22Rv1 (cell line): ENCODE measurements at regions not wholly inside any gene's neighbourhood (a gene's known extent, or its start where the extent isn't known, plus 50 kb on each side); places are given as distances from the start of the nearest gene placed in this dataset.

ENCODE experiments used
- H3K27ac ChIP-seq: fragments of 450-650 bp; 2 replicates; pipeline ENCODE4 v1.5.1; 2017
- ZFX ChIP-seq: fragments of 450-650 bp; IDR thresholded peaks from 2 replicates; pipeline ENCODE4 v1.6.1; 2017; ENCODE audit warnings: antibody characterized with exemption, borderline replicate concordance
- TF ChIP-seq, protein P1 (sequence below): fragments of 450-650 bp; IDR thresholded peaks from 2 replicates; pipeline ENCODE4 v1.5.1; 2017; ENCODE audit warnings: mild to moderate bottlenecking

DNA sequence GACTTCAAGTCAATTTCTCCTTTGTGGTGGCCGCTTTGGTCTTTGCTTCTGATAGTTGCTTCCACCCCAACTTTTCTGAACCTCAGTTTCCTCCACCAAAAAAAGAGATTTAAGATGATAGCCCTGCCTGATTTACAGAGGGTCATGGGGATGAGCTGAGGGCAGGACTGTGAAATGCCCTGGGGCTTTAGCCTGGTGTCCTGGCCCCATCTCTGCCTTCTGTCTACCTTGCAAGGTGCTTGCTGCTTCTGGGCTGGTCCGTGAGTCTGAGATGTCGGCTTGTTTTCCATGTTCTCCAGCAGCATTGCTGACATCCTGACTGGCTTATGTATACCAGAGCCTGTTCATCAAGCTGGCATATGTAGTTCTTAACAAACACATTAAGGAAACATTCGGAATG lies 191.9 kb upstream of the MPHOSPH6 start:
- no peak overlapping the region for H3K27ac ChIP-seq
- TF ChIP-seq, protein P1, sequence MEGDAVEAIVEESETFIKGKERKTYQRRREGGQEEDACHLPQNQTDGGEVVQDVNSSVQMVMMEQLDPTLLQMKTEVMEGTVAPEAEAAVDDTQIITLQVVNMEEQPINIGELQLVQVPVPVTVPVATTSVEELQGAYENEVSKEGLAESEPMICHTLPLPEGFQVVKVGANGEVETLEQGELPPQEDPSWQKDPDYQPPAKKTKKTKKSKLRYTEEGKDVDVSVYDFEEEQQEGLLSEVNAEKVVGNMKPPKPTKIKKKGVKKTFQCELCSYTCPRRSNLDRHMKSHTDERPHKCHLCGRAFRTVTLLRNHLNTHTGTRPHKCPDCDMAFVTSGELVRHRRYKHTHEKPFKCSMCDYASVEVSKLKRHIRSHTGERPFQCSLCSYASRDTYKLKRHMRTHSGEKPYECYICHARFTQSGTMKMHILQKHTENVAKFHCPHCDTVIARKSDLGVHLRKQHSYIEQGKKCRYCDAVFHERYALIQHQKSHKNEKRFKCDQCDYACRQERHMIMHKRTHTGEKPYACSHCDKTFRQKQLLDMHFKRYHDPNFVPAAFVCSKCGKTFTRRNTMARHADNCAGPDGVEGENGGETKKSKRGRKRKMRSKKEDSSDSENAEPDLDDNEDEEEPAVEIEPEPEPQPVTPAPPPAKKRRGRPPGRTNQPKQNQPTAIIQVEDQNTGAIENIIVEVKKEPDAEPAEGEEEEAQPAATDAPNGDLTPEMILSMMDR: no peak
- TF ChIP-seq ZFX: no peak

DNA sequence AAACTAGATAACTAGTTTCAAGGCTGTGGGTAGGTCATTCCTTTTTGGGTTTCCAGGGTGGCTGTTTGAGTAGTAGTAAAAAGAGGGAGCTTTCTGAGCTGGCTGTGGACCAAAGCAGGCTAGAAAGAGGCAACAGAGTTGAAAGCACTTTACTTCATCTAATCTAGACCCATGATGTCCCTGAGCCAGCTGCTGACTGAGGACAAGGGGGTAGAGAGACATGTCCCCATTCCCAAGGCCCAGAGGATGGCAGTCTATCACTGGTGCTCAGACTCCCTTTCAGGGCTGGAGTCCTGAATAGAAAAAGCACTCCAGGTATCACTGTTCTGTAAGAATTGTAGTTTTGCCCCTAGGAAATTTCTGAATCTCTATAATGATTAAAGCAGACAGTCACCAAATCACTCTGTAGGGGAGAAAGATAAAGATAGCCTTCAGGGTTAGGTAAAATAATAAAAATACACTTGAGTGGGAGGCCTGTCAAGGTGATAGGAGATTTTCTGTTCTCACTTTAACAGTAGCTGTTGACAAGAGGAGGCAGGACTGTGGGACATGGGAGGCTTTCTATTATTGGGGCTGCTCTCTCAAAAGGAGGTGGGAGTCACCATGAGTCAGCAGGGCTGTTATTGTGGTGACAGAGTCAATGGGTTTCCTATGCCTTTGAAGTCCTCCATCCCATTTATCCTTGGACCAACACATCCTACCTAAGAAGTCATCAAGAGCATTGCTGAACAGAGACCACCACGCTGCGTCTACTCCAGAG lies 190.2 kb upstream of the MPHOSPH6 start:
- H3K27ac ChIP-seq: no peak overlapping the region
- TF ChIP-seq, protein P1: no peak
- no peak for TF ChIP-seq ZFX

DNA sequence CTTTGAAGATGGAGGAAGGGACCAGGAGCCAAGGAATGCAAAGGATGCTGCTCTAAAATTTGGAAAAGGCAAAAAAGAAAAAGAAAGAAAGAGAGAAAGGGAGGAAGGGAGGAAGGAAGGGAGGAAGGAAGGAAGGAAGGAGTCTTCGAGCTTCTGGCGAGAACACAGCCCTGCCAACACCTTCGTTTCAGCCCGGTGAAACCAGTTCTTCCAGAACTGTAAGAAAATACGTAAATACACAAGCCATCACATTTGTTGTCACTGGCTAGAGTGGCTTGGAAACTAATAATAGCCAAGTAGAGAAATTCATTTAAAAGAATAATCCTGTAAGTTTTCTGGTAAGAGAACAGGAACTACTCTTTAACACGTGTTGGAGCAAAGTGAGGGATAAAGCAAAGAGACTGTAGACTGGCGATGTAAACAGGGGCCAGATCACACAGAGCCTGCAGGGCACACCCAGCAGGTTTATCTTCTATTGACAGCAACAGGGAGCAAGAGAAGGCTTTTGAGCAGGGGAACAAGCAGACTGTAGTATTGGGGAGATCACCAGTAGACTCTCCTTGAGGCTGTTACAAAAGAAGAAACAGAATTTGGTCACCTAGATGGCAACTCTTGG lies 188.7 kb upstream of the MPHOSPH6 start:
- H3K27ac ChIP-seq: no peak overlapping the region
- TF ChIP-seq ZFX: no peak
- TF ChIP-seq, protein P1: no peak

DNA sequence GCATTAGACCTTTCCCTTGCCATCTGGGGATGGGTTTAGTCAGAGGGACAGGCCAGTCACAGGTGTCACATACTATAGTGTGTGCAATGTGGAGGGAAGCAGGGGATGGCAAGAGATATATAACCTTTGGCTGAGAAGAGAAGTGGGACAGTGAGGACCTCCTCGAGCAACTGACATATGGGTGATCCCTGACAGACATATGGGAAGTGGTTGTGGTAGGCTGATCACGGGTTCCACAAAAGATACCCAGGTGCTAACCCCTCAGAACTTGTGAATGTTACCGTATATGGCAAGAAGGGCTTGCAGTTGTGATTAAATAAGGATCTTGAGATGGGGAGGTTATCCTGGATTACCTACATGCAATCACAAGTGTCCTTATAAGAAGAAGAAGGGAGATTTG lies 188.1 kb upstream of the MPHOSPH6 start:
- no peak for TF ChIP-seq ZFX
- TF ChIP-seq, protein P1: no peak
- H3K27ac ChIP-seq: no peak overlapping the region

DNA sequence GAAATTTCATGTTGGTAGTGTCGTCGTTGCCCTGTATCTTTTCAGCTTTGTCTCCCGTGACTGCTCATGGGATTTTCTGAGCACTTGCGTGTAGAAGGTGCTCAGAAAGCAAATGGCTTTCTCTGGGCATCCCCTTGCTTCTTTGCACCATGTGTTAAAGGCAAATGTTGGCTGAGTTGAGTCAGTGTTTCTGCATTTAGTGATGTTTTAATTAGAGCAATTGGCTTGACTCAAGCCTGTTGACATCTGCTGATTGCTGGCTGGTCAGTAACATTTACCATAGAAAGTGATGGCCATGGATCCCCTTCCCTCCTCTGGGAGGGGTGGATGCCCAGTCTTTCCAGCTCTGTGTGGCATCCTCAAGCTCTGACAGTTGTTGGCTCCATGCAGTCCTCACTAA lies 187.2 kb upstream of the MPHOSPH6 start:
- H3K27ac ChIP-seq: no peak overlapping the region
- TF ChIP-seq ZFX: no peak
- TF ChIP-seq, protein P1: no peak

DNA sequence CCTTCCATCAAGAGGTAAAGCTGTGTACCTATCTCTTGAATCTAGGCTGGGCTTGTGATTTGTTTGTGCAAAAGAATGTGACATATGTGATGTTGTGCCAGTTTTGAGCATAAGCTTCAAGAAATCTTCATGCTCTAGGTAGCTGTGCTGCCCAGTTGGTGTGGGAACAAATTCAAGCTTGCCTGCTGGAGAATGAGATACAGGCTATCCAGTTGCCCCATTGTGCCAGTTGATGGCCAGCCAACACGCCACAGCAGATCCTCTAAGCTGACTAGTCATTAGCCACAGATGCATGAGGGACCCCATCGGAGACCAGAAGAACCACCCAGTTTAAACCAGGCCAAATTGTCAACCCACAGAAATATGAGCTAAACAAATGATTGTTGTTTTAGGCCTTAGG lies 180.5 kb upstream of the MPHOSPH6 start:
- TF ChIP-seq ZFX: no peak
- TF ChIP-seq, protein P1: no peak
- no peak overlapping the region for H3K27ac ChIP-seq

DNA sequence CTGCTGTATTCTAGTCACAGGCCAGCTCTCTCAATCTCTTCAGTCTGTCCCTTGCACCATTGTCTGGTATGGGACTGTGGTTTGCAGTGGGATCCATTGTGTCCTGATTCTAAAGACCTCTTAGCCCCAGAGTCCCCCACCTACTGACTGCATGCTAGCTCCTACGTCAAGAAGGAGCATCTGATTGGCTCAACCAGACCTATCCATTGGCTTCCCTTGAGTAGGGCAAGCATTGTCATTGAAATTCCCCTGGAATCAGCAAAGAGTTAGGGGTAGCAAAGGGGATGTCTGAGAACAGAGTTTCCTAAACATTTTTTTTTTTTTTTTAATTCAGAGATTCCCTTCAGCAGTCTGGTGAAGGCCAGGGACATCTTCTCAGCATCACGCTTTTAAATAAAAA lies 175.3 kb upstream of the MPHOSPH6 start:
- TF ChIP-seq, protein P1: no peak
- no peak for TF ChIP-seq ZFX
- H3K27ac ChIP-seq: no peak overlapping the region
